ENCODE measurements at regions not wholly inside any gene's neighbourhood (a gene's known extent, or its start where the extent isn't known, plus 50 kb on each side); places are given as distances from the start of the nearest gene placed in this dataset.
"Not testable (repeated sequence)": the region's sequence is repeated elsewhere in the genome, so short reads cannot be mapped to it uniquely, and the experiment has no call there.

DNA sequence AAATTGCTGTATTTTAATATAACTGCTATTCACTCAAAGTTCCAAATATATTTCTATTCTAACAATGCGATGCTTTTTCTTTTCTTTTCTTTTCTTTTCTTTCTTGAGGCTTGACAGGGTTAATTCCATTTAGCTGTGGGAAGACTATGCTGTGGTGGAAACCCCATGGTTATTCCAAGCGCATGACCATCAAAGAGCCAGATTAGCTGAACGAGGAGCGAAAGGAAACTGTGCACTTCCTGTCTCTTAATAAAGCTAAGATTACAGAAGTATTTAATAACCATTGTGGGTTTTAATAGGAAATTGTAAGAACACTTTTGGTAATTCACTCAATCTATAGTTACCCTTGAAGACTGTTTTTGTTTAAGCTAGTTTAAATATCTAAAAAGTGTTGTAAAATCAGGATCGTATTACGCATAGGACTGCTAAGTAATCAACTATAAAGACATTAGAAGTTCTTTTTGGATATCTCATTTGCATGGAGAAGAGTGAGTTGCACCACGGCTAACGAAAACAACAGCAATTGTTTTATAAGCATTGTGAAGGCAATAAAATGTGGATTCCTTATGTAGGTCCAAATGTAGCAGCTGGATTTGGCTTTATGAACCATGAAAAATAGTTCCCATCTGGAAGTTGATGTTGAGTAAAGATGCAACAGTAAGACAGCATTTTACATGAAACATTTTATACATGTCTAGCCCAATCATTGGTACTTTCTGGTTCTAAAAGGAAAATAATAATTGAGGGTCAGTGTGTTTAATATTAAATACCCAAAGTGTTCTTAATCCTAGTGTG, 105.4 kb downstream of the ZIC1 start:
- H3K27ac ChIP-seq, result no peak overlapping the region
- no peak overlapping the region for H3K4me3 ChIP-seq
- no peak for DNase-seq (ENCODE audit: low spot score in 2 of 2)
- H3K4me1 ChIP-seq, result no peaks in the 10 kb centered on the region
- H3K36me3 ChIP-seq, result no peaks in the 10 kb centered on the region
- intact Hi-C loops (cut with DNase I; ENCODE audit: low total_unique reads), result no loop called here
- no peaks in the 10 kb centered on the region for H3K27me3 ChIP-seq
- TF ChIP-seq CTCF (IDR thresholded peaks at IDR 0.05), result no peak
- TF ChIP-seq POLR2A (IDR thresholded peaks at IDR 0.05), result no peak
- no peak for TF ChIP-seq POLR2AphosphoS5 (IDR thresholded peaks at IDR 0.05)
- H3K9me3 ChIP-seq, result no peaks in the 10 kb centered on the region

GRCh38 chr3:147518465-147518864, 109.3 kb downstream of the ZIC1 start:
- DNase-seq (ENCODE audit: low spot score in 2 of 2), result no peak
- Histone ChIP-seq H3K27me3 (no peaks in the 10 kb centered on the region), H3K4me1 (no peaks in the 10 kb centered on the region), H3K36me3 (no peaks in the 10 kb centered on the region), H3K9me3 (no peaks in the 10 kb centered on the region), H3K27ac (no peak overlapping the region), H3K4me3 (no peak overlapping the region)
- no peak for TF ChIP-seq CTCF (IDR thresholded peaks at IDR 0.05)
- no peak for TF ChIP-seq POLR2AphosphoS5 (IDR thresholded peaks at IDR 0.05)
- TF ChIP-seq POLR2A (IDR thresholded peaks at IDR 0.05), result no peak
- intact Hi-C loops (cut with DNase I; ENCODE audit: low total_unique reads), result no loop called here

GRCh38 chr3:147521646-147522045, 112.5 kb downstream of the ZIC1 start:
- no peaks in the 10 kb centered on the region for H3K4me1 ChIP-seq
- H3K27me3 ChIP-seq, result no peaks in the 10 kb centered on the region
- intact Hi-C loops (cut with DNase I; ENCODE audit: low total_unique reads), result no loop called here
- no peak overlapping the region for H3K27ac ChIP-seq
- H3K4me3 ChIP-seq, result no peak overlapping the region
- H3K36me3 ChIP-seq, result no peaks in the 10 kb centered on the region
- no peak for DNase-seq (ENCODE audit: low spot score in 2 of 2)
- peaks cover 2 to 5% of the 10 kb centered on the region in 2 donors for H3K9me3 ChIP-seq
- TF ChIP-seq CTCF (IDR thresholded peaks at IDR 0.05) (no peak), POLR2AphosphoS5 (IDR thresholded peaks at IDR 0.05) (no peak), POLR2A (IDR thresholded peaks at IDR 0.05) (no peak)

DNA sequence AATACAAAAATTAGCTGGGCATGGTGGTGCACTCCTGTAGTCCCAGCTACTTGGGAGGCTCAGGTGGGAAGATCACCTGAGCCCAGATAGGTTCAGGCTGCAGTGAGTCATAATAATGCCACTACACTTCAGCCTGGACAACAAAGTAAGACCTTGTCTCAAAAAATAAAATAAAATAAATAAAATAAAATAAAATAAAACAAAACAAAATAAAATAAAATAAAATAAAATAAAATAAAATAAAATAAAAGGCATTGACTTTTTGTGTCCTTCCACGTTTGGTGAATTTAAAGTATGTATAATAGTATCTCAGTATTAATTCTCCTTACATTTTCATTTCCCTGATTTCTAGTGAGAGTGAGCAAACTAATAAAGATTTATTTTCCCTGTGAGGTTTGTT, 113.6 kb downstream of the ZIC1 start:
- H3K4me3 ChIP-seq; intact Hi-C loops (cut with DNase I; ENCODE audit: low total_unique reads); H3K27ac ChIP-seq; H3K36me3 ChIP-seq; DNase-seq (ENCODE audit: low spot score in 2 of 2); H3K4me1 ChIP-seq; H3K27me3 ChIP-seq: not testable (repeated sequence)
- peaks cover 8 to 13% of the 10 kb centered on the region in 2 donors for H3K9me3 ChIP-seq

DNA sequence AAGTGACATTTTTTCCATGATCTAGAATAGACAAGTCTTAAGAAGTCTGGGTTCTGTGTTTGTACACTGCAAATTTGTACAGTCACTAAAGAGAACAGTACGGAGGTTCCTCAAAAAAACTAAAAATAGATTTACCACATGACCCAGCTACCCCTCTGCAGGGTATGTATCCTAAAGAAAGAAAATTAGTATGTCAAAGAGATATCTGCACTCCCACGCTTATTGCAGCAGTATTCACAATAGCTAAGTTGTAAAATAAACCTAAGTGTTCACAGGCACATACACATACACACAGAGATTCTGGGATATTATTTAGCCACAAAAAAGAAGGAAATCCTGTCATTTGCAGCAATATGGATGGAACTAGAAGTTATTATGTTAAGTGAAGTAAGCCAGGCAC, 120.4 kb downstream of the ZIC1 start:
- H3K9me3 ChIP-seq, result peaks cover 8 to 13% of the 10 kb centered on the region in 2 donors
- no peak for TF ChIP-seq POLR2A (IDR thresholded peaks at IDR 0.05)
- TF ChIP-seq CTCF (IDR thresholded peaks at IDR 0.05), result no peak
- no peak for TF ChIP-seq POLR2AphosphoS5 (IDR thresholded peaks at IDR 0.05)
- H3K36me3 ChIP-seq, result no peaks in the 10 kb centered on the region
- no peak overlapping the region for H3K27ac ChIP-seq
- no peak overlapping the region for H3K4me3 ChIP-seq
- intact Hi-C loops (cut with DNase I; ENCODE audit: low total_unique reads), result no loop called here
- no peaks in the 10 kb centered on the region for H3K27me3 ChIP-seq
- no peaks in the 10 kb centered on the region for H3K4me1 ChIP-seq
- no peak for DNase-seq (ENCODE audit: low spot score in 2 of 2)

All from breast epithelium (tissue), 4 donors.